BLaER1 treated with 17β-estradiol and CSF1 and Interleukin-3, amounts not matched to agents 10 nM and 100 nM (cell line): ENCODE measurements at regions not wholly inside any gene's neighbourhood (a gene's known extent, or its start where the extent isn't known, plus 50 kb on each side); places are given as distances from the start of the nearest gene placed in this dataset.
A peak's percentile ranks its signal among the peaks of the same experiment; 100 is the strongest.
"Not testable (repeated sequence)": the region's sequence is repeated elsewhere in the genome, so short reads cannot be mapped to it uniquely, and the experiment has no call there.

Experiments used
- H3K27ac ChIP-seq, 11 experiments: shearing (Covaris generic); formaldehyde crosslinking; 2 replicates each; pipeline ENCODE4 v1.8.1; 2022
- H3K27me3 ChIP-seq, 11 experiments: shearing (Covaris generic); formaldehyde crosslinking; 2 replicates each; pipeline ENCODE4 v1.8.1; 2022
- H3K36me3 ChIP-seq, 11 experiments: shearing (Covaris generic); formaldehyde crosslinking; 2 replicates each; pipeline ENCODE4 v1.8.1; 2022
- H3K4me1 ChIP-seq, 10 experiments: shearing (Covaris generic); formaldehyde crosslinking; 2 replicates each; pipeline ENCODE4 v1.8.1; 2022
- H3K4me2 ChIP-seq, 11 experiments: shearing (Covaris generic); formaldehyde crosslinking; 2 replicates each; pipeline ENCODE4 v1.8.1; 2022
- H3K4me3 ChIP-seq, 10 experiments: shearing (Covaris generic); formaldehyde crosslinking; 2 replicates each; pipeline ENCODE4 v1.8.1; 2022
- H3K9ac ChIP-seq, 11 experiments: shearing (Covaris generic); formaldehyde crosslinking; 2 replicates each; pipeline ENCODE4 v1.8.1; 2022
- H3K9me3 ChIP-seq, 11 experiments: shearing (Covaris generic); formaldehyde crosslinking; replicated peaks in 1 of 11; 2 replicates each; pipeline ENCODE4 v1.8.1; 2022
- H4K20me1 ChIP-seq, 11 experiments: shearing (Covaris generic); formaldehyde crosslinking; 2 replicates each; pipeline ENCODE4 v1.8.1; 2022
- Cebpa-rat ChIP-seq, 11 experiments: shearing (Covaris generic); IDR thresholded peaks; 2 replicates each; pipeline ENCODE4 v1.8.1; 2022

- no peak overlapping the region for H3K9ac ChIP-seq
- no peaks in the 10 kb centered on the region for H3K4me1 ChIP-seq
- H3K27me3 ChIP-seq = no peaks in the 10 kb centered on the region
- no peaks in the 10 kb centered on the region for H4K20me1 ChIP-seq
- no peak overlapping the region for H3K4me2 ChIP-seq
- H3K27ac ChIP-seq = no peak overlapping the region
- no peak for TF ChIP-seq Cebpa-rat (IDR thresholded peaks at IDR 0.05)
- no peak overlapping the region for H3K4me3 ChIP-seq
- H3K36me3 ChIP-seq = no peaks in the 10 kb centered on the region
- H3K9me3 ChIP-seq = peaks cover 0 to 8% (median 0%) of the 10 kb centered on the region in 11 experiments; a peak in 1 of 22 replicates
Observed at GRCh38 chrX:46330981-46331380, 214.2 kb downstream of the ZNF674 start.

GRCh38 chrX:46330513-46330912 lies 214.7 kb downstream of the ZNF674 start:
- Histone ChIP-seq H3K36me3 (no peaks in the 10 kb centered on the region), H3K9ac (no peak overlapping the region), H3K27ac (no peak overlapping the region), H3K4me2 (no peak overlapping the region), H4K20me1 (no peaks in the 10 kb centered on the region), H3K27me3 (no peaks in the 10 kb centered on the region), H3K4me1 (no peaks in the 10 kb centered on the region), H3K4me3 (no peak overlapping the region), H3K9me3 (peaks cover 0 to 8% (median 0%) of the 10 kb centered on the region in 11 experiments; a peak in 1 of 22 replicates)
- TF ChIP-seq Cebpa-rat (IDR thresholded peaks at IDR 0.05) = no peak

GRCh38 chrX:46328133-46328532 lies 217.1 kb downstream of the ZNF674 start:
- Histone ChIP-seq H3K4me1 (no peaks in the 10 kb centered on the region), H3K4me2 (no peak overlapping the region), H3K36me3 (no peaks in the 10 kb centered on the region), H3K4me3 (no peak overlapping the region), H4K20me1 (no peaks in the 10 kb centered on the region), H3K9ac (no peak overlapping the region), H3K27me3 (no peaks in the 10 kb centered on the region), H3K9me3 (peaks cover 0 to 8% (median 0%) of the 10 kb centered on the region in 11 experiments; a peak in 1 of 22 replicates), H3K27ac (no peak overlapping the region)
- no peak for TF ChIP-seq Cebpa-rat (IDR thresholded peaks at IDR 0.05)

GRCh38 chrX:46327566-46328115 lies 217.6 kb downstream of the ZNF674 start:
- Histone ChIP-seq H4K20me1 (no peaks in the 10 kb centered on the region), H3K4me1 (no peaks in the 10 kb centered on the region), H3K36me3 (no peaks in the 10 kb centered on the region), H3K27me3 (no peaks in the 10 kb centered on the region), H3K9me3 (peaks cover 0 to 8% (median 0%) of the 10 kb centered on the region in 11 experiments; a peak in 1 of 22 replicates), H3K9ac (no peak overlapping the region), H3K27ac (no peak overlapping the region), H3K4me3 (no peak overlapping the region), H3K4me2 (no peak overlapping the region)
- no peak for TF ChIP-seq Cebpa-rat (IDR thresholded peaks at IDR 0.05)

GRCh38 chrX:46326161-46326560 lies 219.1 kb downstream of the ZNF674 start:
- H3K36me3 ChIP-seq = no peaks in the 10 kb centered on the region
- no peak for TF ChIP-seq Cebpa-rat (IDR thresholded peaks at IDR 0.05)
- no peak overlapping the region for H3K4me2 ChIP-seq
- H3K4me3 ChIP-seq = no peak overlapping the region
- no peak overlapping the region for H3K9ac ChIP-seq
- peaks cover 0 to 8% (median 0%) of the 10 kb centered on the region in 10 experiments; a peak in 2 of 20 replicates for H3K4me1 ChIP-seq
- no peaks in the 10 kb centered on the region for H3K27me3 ChIP-seq
- no peak overlapping the region for H3K27ac ChIP-seq
- H4K20me1 ChIP-seq = no peaks in the 10 kb centered on the region
- H3K9me3 ChIP-seq = no peaks in the 10 kb centered on the region

GRCh38 chrX:46325312-46325877 lies 219.8 kb downstream of the ZNF674 start:
- no peaks in the 10 kb centered on the region for H3K36me3 ChIP-seq
- no peak overlapping the region for H3K9ac ChIP-seq
- no peak overlapping the region for H3K4me2 ChIP-seq
- no peak overlapping the region for H3K4me3 ChIP-seq
- no peaks in the 10 kb centered on the region for H3K9me3 ChIP-seq
- H4K20me1 ChIP-seq = no peaks in the 10 kb centered on the region
- no peaks in the 10 kb centered on the region for H3K27me3 ChIP-seq
- H3K4me1 ChIP-seq = peaks cover 0 to 8% (median 0%) of the 10 kb centered on the region in 10 experiments; a peak in 2 of 20 replicates
- H3K27ac ChIP-seq = no peak overlapping the region
- no peak for TF ChIP-seq Cebpa-rat (IDR thresholded peaks at IDR 0.05)

GRCh38 chrX:46324166-46324565 lies 221.1 kb downstream of the ZNF674 start:
- no peak for TF ChIP-seq Cebpa-rat (IDR thresholded peaks at IDR 0.05)
- H3K27me3 ChIP-seq = no peaks in the 10 kb centered on the region
- H3K4me2 ChIP-seq = no peak overlapping the region
- no peak overlapping the region for H3K27ac ChIP-seq
- H3K9ac ChIP-seq = no peak overlapping the region
- no peaks in the 10 kb centered on the region for H3K36me3 ChIP-seq
- H3K4me3 ChIP-seq = no peak overlapping the region
- H4K20me1 ChIP-seq = no peaks in the 10 kb centered on the region
- no peaks in the 10 kb centered on the region for H3K9me3 ChIP-seq
- H3K4me1 ChIP-seq = peaks cover 0 to 8% (median 0%) of the 10 kb centered on the region in 10 experiments; a peak in 2 of 20 replicates

GRCh38 chrX:46322929-46323328 lies 222.3 kb downstream of the ZNF674 start:
- H3K36me3 ChIP-seq, H3K4me1 ChIP-seq: not testable (repeated sequence)

GRCh38 chrX:46321676-46322075 lies 223.5 kb downstream of the ZNF674 start:
- Histone ChIP-seq H3K27ac (no peak overlapping the region), H3K4me3 (no peak overlapping the region), H3K4me1 (peaks cover 0 to 8% (median 0%) of the 10 kb centered on the region in 10 experiments; a peak in 2 of 20 replicates), H3K9ac (no peak overlapping the region), H3K27me3 (no peaks in the 10 kb centered on the region), H3K36me3 (no peaks in the 10 kb centered on the region), H4K20me1 (no peaks in the 10 kb centered on the region), H3K9me3 (peaks cover 0 to 6% (median 0%) of the 10 kb centered on the region in 11 experiments; a peak in 4 of 22 replicates), H3K4me2 (peak overlapping the region in 2 of 11 experiments; percentile 10 to 44; a peak in 2 of 22 replicates)
- TF ChIP-seq Cebpa-rat (IDR thresholded peaks at IDR 0.05) = no peak

More at GRCh38 chrX:46322929-46323328, 222.3 kb downstream of the ZNF674 start:
- H3K4me2 ChIP-seq, H3K9me3 ChIP-seq, H3K27me3 ChIP-seq, H3K27ac ChIP-seq, H3K4me3 ChIP-seq, H4K20me1 ChIP-seq, H3K9ac ChIP-seq: not testable (repeated sequence)

- no peak overlapping the region for H3K4me3 ChIP-seq
- peaks cover 0 to 8% (median 0%) of the 10 kb centered on the region in 11 experiments; a peak in 5 of 22 replicates for H3K9me3 ChIP-seq
- H3K36me3 ChIP-seq = no peaks in the 10 kb centered on the region
- H3K9ac ChIP-seq = no peak overlapping the region
- H4K20me1 ChIP-seq = no peaks in the 10 kb centered on the region
- H3K27ac ChIP-seq = no peak overlapping the region
- H3K27me3 ChIP-seq = no peaks in the 10 kb centered on the region
- peaks cover 0 to 8% (median 0%) of the 10 kb centered on the region in 10 experiments; a peak in 2 of 20 replicates for H3K4me1 ChIP-seq
- no peak for TF ChIP-seq Cebpa-rat (IDR thresholded peaks at IDR 0.05)
- no peak overlapping the region for H3K4me2 ChIP-seq
Observed at GRCh38 chrX:46319750-46320149, 225.5 kb downstream of the ZNF674 start.
